ENCODE measurements at regions not wholly inside any gene's neighbourhood (a gene's known extent, or its start where the extent isn't known, plus 50 kb on each side); places are given as distances from the start of the nearest gene placed in this dataset.

- TF ChIP-seq, protein P1, sequence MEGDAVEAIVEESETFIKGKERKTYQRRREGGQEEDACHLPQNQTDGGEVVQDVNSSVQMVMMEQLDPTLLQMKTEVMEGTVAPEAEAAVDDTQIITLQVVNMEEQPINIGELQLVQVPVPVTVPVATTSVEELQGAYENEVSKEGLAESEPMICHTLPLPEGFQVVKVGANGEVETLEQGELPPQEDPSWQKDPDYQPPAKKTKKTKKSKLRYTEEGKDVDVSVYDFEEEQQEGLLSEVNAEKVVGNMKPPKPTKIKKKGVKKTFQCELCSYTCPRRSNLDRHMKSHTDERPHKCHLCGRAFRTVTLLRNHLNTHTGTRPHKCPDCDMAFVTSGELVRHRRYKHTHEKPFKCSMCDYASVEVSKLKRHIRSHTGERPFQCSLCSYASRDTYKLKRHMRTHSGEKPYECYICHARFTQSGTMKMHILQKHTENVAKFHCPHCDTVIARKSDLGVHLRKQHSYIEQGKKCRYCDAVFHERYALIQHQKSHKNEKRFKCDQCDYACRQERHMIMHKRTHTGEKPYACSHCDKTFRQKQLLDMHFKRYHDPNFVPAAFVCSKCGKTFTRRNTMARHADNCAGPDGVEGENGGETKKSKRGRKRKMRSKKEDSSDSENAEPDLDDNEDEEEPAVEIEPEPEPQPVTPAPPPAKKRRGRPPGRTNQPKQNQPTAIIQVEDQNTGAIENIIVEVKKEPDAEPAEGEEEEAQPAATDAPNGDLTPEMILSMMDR (IDR thresholded peaks at IDR 0.05): no peak
- no peak for TF ChIP-seq POLR2A (IDR thresholded peaks at IDR 0.05)
These were observed 246.6 kb downstream of the SS18 start for GRCh38 chr18:25843791-25844190.

All from uterus (tissue), 2 donors.